Astrocyte (in vitro differentiated cells and primary cell): ENCODE measurements at regions not wholly inside any gene's neighbourhood (a gene's known extent, or its start where the extent isn't known, plus 50 kb on each side); places are given as distances from the start of the nearest gene placed in this dataset.

ENCODE experiments used
- EZH2 ChIP-seq: IDR thresholded peaks from 2 replicates; pipeline ENCODE4 v1.6.1; 2012; ENCODE audit warnings: mild to moderate bottlenecking, low read length, inconsistent platforms; ENCODE audit not compliant: insufficient read depth
- TF ChIP-seq, protein P1 (sequence below): IDR thresholded peaks from 2 replicates; pipeline ENCODE4 v1.5.1; 2011; ENCODE audit warnings: low read depth, mild to moderate bottlenecking, inconsistent platforms, low read length, moderate library complexity; ENCODE audit not compliant: insufficient read depth

DNA sequence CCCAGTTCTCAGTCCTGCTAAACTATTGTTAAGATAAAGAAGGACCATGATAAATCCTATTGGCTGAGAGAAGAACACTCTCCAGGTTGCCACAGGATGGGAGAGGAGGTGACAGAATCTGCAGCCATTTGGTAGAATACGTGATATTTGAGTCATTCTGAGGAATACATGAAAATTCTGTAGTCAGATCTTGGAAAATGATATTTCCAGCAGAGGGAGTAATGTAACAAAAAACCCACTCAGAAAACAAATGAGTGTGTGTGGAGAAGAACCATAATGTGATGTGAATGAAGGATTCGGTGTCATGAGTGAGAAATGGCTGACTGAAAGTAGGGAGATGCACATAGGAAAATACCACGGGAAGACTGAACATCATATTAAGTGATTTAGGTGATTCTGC, 128.5 kb upstream of the PFKP start:
- TF ChIP-seq, protein P1, sequence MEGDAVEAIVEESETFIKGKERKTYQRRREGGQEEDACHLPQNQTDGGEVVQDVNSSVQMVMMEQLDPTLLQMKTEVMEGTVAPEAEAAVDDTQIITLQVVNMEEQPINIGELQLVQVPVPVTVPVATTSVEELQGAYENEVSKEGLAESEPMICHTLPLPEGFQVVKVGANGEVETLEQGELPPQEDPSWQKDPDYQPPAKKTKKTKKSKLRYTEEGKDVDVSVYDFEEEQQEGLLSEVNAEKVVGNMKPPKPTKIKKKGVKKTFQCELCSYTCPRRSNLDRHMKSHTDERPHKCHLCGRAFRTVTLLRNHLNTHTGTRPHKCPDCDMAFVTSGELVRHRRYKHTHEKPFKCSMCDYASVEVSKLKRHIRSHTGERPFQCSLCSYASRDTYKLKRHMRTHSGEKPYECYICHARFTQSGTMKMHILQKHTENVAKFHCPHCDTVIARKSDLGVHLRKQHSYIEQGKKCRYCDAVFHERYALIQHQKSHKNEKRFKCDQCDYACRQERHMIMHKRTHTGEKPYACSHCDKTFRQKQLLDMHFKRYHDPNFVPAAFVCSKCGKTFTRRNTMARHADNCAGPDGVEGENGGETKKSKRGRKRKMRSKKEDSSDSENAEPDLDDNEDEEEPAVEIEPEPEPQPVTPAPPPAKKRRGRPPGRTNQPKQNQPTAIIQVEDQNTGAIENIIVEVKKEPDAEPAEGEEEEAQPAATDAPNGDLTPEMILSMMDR = no peak
- TF ChIP-seq EZH2 = no peak
